GM18870 (cell line): ENCODE measurements at regions not wholly inside any gene's neighbourhood (a gene's known extent, or its start where the extent isn't known, plus 50 kb on each side); places are given as distances from the start of the nearest gene placed in this dataset.

Source experiments
- ATAC-seq: cut with Tn5 transposase; IDR thresholded peaks from one replicate; pipeline ENCODE4 v1.9.1; 2021; ENCODE audit warnings: moderate library complexity; ENCODE audit not compliant: unreplicated experiment

- no peak for ATAC-seq
Observed at GRCh38 chr7:97466071-97466470, 265.8 kb upstream of the TAC1 start.

DNA sequence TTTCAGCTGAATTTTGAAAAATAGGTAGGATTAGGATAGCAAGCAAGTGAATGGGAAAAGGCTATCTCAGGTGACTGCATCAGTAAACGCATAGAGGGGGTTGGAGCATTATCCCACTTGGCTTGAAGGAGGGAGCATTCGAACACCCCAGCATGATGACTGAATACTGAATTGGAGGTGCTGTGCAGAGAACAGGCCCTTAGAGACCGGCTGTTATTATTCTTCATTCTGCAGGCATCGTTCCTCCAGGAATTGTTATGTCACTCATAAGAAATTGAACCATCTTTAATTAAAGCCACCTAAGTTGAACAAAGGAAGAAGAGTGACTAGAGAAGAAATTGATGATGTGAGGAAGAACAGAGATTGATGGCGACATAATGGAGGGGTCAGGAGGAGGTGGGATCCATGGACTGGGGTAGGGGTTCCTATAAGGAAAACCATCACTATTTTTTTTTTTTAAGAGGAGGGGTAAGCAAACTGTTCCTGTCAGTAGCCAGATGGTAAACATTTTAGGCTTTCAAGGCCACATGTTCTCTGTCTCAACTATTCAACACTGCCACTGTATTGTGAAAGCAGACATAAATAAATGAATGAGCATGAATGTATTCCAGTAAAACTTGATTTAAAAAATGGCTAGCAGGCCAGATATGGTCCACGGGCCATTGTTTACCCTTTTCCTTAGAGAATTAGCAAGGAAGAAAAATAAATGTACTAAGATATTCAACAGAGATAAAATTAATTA lies 264.7 kb upstream of the TAC1 start:
- ATAC-seq: no peak

- no peak for ATAC-seq
Observed at GRCh38 chr7:97468493-97468892, 263.4 kb upstream of the TAC1 start.

GRCh38 chr7:97470726-97471125 lies 261.2 kb upstream of the TAC1 start:
- no peak for ATAC-seq

GRCh38 chr7:97471491-97471890 lies 260.4 kb upstream of the TAC1 start:
- no peak for ATAC-seq

DNA sequence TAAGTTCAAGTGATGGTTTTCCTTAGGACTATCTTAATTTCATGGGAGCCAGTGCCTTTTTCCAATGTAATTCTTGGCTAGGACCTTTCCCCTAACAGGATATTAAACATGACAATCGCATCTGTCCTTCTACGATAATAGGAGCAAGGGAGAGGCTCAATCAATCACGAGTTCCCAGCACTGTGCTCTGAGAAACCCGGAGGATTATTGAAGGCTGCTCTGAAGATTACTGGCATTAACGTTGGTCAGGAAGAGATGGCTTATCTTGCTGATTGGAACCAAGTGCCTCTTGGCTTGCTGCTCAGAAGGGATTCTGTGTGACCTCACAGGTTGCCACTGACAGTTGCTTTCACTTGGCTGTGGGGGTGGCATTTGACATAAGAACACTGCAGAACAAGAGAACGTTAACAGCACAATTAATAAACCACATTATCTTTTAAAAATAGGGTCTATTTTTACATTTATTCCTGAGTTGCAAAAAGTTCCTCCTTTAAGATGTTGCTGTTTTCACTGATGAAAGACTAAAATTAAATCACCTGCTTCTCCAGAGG lies 252.1 kb upstream of the TAC1 start:
- ATAC-seq: no peak

GRCh38 chr7:97480772-97481390 lies 251.0 kb upstream of the TAC1 start:
- ATAC-seq: no peak

- no peak for ATAC-seq
Observed at GRCh38 chr7:97495487-97495886, 236.4 kb upstream of the TAC1 start.

- peak; percentile 58 for ATAC-seq
Observed at GRCh38 chr7:97499204-97499603, 232.7 kb upstream of the TAC1 start.

DNA sequence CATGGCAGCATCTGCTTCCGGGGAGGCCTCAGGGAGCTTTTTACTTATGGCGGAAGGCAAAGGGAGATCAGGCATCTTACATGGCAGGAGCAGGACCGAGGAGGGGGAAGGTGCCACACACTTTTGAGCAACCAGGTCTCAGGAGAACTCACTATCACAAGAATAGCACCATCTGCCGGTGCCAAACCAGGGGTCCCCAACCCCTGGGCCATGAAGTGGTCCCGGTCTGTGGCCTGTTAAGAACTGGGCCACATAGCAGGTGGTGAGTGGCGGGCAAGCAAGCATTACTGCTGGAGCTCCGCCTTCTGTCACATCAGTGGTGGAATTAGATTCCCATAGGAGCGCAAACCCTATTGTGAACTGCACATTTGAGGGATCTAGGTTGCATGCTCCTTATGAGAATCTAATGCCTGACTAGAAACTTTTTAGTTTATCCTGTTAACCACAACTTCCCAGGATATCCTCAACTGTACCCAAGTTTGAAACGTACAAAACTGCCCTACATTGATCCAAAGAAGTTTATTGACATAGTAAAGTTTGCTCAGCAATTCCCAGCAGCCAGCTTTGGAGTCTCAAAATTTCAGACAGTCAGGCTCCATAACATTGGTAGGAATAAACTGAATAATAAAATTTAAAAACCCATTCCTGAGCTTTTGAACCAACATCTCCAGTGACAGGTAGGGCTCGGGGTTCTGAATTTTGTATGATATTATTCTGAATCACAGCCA lies 228.4 kb upstream of the TAC1 start:
- no peak for ATAC-seq

DNA sequence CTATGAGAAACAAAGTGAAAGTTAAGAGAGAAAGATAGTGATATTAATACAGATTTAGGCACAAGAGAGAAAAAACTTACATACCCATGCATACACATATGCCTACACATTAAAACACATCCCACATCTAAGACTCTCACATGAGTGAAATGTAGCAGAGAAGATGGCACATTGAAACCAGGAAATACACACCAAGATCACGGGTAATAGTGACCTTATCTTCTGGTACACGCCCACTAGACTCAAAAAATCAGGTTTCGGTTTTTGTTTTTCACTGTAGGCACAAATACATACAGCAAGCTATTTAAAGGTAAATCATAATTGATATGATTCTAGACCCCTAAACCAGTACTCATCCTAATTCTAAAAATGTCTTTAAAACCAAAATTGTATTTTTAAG lies 225.2 kb upstream of the TAC1 start:
- ATAC-seq: peak; percentile 78

GRCh38 chr7:97512441-97513207 lies 219.3 kb upstream of the TAC1 start:
- no peak for ATAC-seq

DNA sequence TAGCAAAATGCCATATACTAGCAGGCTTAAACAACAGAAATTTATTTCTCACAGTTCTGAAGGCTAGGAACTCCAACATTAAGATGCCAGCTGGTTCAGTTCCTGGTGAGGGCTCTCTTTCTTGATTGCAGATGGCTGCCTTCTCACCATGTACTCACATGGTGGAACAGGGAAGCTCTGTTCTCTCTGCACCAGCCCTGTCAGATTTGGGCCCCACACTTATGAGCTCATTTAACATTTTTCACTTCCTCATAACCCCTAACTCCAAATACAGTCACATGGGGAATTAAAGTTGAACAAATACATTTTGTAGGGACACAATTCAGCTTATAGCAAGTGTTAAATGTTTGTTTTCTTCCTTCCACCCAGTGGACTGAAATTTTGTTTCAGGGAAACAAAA lies 218.6 kb upstream of the TAC1 start:
- ATAC-seq: no peak

DNA sequence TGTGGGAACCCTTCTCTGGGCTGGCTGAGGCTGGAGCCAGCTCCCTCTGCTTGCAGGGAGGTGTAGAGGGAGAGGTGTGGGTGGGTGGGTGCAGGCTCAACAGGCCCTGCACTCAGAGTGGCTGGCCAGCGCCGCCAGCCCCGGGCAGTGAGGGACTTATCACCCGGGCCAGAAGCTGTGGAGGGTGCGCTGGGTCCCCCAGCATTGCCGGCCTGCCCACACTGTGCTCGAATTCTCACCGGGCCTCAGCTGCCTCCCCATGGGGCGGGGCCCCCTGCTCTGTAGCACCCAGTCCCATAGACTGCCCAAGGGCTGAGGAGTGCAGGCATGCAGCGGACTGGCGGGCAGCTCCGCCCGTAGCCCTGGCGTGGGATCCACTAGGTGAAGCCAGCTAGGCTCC lies 190.7 kb upstream of the TAC1 start:
- no peak for ATAC-seq

DNA sequence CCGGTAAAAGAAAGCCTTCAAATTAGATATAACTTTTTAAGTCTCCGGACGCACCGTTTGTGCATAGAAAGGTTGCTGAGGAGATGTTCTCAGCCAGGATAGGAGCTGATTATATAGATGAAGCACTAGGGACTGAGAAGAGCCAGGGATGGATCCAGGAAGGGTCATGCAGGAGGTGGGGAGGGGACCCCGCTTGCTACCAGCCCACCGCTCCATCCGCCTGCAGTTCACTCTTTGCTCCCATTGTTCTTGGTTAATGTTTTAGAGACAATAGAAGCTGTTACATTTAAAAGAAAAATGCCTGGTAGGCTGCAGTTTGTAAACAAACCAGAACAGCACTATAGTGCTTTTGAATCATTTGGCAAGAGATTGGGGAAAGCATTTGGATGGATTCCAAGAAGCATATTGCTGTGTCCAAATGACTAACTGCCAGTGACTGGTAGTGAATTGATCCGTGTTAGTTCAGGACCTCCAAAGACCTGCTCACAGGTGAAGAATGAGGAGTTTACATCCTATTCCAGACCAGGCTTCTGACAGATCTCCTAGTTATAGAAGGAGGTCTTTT lies 175.9 kb upstream of the TAC1 start:
- ATAC-seq: no peak

- ATAC-seq: no peak
Observed at GRCh38 chr7:97565665-97566064, 166.2 kb upstream of the TAC1 start.

GRCh38 chr7:97573065-97573464 lies 158.8 kb upstream of the TAC1 start:
- no peak for ATAC-seq

GRCh38 chr7:97576043-97576442 lies 155.8 kb upstream of the TAC1 start:
- no peak for ATAC-seq

DNA sequence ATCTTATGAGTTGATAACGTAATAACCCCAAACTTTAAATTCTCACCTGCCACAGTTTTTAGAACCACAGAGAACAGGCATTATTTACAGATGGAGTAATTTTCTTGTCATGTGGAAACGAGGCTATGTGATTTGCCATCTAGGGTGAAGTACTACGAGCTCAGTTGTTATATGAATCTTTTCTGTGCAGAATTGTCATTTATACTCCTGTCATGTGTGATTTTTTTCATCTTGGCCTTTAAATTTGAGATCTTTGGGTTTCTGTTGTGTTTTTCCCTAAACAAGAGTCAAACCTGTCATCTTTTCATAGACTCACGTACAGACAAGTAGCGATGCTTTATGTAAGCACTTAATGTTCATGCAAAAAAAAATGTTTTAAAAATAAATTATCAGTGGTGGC lies 153.7 kb upstream of the TAC1 start:
- no peak for ATAC-seq

- ATAC-seq: no peak
Observed at GRCh38 chr7:97580205-97580604, 151.7 kb upstream of the TAC1 start.

- ATAC-seq: no peak
Observed at GRCh38 chr7:97595439-97595838, 136.4 kb upstream of the TAC1 start.
